GM21360 (cell line): ENCODE measurements at regions not wholly inside any gene's neighbourhood (a gene's known extent, or its start where the extent isn't known, plus 50 kb on each side); places are given as distances from the start of the nearest gene placed in this dataset.
A peak's percentile ranks its signal among the peaks of the same experiment; 100 is the strongest.

Experiments used
- ATAC-seq: cut with Tn5 transposase; IDR thresholded peaks from one replicate; pipeline ENCODE4 v1.9.1; 2021; ENCODE audit warnings: mild to moderate bottlenecking, moderate library complexity; ENCODE audit not compliant: unreplicated experiment

- ATAC-seq: no peak
Measured at GRCh38 chr2:195319548-195320412, 337.2 kb upstream of the SLC39A10 start.

DNA sequence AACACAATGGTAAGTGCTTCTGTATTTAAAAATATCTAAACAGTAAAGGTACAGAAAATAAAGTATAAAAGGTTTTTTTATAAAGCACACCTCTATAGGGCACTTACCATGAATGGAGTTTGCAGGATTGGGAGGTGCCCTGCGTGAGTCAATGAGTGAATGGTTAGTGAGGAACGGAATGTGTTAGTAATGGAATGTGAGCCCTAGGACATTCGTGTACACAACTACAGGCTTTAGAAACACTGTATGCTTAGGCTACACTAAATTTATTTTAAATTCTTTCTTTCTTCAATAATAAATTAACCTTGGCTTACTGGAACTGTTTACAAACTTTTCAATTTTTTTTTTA lies 337.9 kb upstream of the SLC39A10 start:
- no peak for ATAC-seq

DNA sequence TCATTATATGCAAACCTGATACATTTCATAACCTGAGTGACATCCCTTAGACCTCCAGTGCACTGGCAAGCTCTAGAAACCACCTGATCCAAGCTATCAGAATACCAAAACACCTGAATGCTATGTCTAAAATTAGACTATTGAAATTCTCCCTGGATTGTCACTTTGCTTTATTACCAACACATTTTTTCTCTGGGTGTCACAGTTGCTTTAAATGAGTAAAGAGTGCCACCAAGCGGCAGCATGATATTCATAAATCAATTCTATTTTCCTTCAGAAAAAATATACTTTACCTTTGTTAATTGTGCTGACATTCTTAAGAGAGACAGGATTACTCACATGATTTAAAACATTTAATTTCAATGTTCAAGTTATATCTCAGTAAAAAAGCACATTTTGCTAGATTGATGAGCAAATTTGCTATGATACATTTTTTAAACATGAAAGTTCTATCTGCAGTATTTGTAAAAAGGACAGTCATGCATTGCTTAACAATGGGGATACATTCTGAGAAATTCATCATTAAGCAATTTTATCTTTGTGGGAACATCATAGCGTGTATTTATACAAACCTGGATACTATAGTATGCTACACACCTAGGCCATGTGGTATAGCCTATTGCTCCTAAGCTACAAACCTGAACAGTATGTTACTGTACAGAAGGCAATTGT lies 338.4 kb upstream of the SLC39A10 start:
- no peak for ATAC-seq

GRCh38 chr2:195317550-195317949 lies 339.5 kb upstream of the SLC39A10 start:
- no peak for ATAC-seq

DNA sequence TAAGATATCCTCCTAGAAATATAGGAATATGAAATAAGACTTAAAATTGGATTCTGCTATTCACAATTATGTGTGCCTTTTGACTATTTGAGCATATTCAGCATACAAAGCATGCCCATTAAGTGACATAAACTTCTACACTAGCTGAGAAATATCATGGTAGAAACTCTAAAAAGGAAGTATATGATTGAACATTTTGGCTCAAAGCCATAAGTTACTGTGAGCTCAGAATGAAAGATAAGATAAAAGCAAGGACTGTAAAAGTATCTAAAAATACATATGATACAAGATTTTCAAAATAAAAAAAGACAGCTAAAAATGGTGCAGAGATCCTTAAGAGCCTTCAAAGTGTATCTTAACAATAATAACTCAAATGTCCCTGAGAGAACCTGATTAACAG lies 340.5 kb upstream of the SLC39A10 start:
- no peak for ATAC-seq

GRCh38 chr2:195313962-195314361 lies 343.1 kb upstream of the SLC39A10 start:
- peak; percentile 48 for ATAC-seq

- no peak for ATAC-seq
Measured at GRCh38 chr2:195312662-195313061, 344.4 kb upstream of the SLC39A10 start.

- no peak for ATAC-seq
Measured at GRCh38 chr2:195308163-195308562, 348.9 kb upstream of the SLC39A10 start.

DNA sequence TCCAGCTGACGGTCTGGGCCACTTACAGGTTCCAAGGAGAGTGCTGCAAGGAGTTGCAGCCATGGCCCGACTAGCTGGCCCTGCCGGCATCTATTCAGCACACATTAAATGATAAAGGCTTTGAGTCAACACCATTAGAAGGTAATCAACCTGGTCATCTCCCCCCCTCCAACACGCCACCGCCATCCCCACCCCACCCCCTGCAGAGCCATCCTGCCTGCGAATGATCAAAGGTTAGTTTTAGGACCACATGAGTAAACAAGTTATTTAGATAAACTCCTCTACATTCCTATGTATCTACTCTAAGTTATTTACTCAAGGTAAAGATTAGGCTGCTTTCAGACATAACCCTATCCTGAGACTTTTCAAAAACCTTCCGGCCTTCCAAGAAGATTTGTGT lies 349.3 kb upstream of the SLC39A10 start:
- no peak for ATAC-seq

- no peak for ATAC-seq
Measured at GRCh38 chr2:195304310-195304709, 352.7 kb upstream of the SLC39A10 start.

DNA sequence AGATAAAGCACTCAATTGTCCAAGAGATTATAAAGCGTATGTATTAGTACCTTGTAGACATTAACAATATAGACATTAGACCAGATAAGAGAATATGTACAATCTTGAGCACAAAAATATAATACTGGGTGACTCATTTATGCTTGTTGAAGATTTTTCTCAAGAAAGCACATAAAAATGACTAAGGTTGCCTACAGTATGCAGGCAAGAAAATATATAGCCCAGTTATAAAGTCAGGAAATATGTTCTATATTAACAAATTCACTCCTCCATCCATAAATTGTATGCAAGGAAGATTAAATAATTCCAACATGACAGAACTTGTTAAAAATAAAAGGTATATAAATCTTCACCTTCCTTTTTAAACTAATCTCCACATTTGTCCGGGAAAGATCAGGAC lies 356.4 kb upstream of the SLC39A10 start:
- no peak for ATAC-seq

- no peak for ATAC-seq
Measured at GRCh38 chr2:195299600-195299999, 357.4 kb upstream of the SLC39A10 start.

GRCh38 chr2:195296490-195296889 lies 360.5 kb upstream of the SLC39A10 start:
- no peak for ATAC-seq

- ATAC-seq: no peak
Measured at GRCh38 chr2:195289081-195289480, 367.9 kb upstream of the SLC39A10 start.

DNA sequence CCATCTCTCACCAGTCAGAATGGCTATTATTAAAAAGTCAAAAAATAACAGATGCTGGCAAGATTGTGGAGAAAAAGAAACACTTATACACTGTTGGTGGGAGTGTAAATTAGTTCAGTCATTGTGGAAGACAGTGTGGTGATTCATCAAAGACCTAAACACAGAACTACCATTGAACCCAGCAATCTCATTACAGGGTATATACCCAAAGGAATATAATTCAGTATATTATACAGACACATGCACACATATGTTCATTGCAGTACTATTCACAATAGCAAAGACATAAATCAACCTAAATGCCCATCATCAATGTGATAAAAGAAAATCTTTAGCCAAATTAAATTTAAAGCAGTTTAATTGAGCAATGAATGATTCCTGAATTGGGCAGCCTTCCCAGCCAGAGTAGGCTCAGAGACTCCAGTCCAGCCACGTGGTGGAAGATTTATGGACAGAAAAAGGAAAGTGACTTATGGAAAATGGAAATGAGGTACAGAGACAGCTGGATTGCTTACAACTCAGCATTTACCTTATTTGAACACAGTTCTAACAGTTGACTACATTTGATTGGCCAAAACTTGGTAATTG lies 377.1 kb upstream of the SLC39A10 start:
- ATAC-seq: no peak

DNA sequence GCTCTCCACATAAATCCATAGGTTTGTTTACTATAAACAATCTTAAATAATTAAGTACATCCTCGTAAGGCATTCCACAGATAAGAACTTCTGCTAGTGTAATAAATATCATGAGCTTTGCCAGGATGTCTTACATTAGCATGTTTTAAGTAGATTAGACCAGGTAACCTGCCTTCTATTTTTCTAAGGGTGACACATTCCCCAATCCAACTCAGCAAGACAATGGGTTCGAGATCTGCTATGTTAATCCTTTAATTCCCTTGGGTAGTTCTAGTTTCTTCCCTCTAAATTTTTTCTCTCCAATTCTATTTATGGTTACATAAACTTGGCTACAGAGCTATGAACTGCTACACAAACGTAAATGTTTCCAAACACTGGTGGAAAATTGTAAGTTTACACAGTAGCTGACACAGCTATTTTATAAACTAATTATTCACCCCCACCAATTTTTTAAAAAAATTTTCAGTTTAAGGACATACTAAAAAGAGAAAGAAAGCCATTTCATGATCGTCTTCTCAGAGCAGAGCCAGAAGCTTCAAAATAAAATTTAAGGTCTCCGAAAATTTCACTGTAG lies 386.5 kb upstream of the SLC39A10 start:
- ATAC-seq: no peak

DNA sequence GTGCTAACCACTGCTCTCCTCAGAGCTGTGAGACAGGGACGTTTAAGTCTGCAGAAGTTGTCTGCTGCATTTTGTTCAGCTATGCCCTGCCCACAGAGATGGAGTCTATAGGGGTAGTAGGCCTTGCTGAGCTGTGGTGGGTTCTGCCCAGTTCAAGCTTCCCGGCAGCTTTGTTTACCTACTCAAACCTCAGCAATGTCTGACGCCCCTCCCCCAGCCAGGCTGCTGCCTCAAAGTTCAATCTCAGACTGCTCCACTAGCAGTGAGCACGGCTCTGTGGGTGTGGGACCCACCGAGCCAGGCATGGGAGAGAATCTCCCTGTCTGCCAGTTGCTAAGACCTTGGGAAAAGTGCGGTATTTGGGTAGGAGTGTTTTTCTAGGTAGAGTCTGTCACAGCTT lies 387.8 kb upstream of the SLC39A10 start:
- no peak for ATAC-seq

DNA sequence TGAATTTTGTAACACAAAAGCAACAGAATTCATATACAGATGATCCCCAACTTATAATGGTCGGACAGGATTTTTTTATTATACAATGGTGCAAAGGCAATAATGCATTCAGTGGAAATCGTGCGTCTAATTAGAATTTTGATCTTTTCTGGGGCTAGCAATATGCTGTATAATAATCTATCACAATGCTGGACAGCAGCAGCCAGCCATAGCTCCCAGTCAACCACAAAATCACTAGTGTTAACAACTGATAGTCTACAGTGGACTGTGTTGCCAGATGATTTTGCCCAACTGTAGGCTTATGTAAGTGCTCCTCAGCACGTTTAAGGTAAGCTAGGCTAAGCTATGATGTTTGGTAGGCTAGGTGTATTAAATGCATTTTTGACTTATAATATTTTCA lies 399.0 kb upstream of the SLC39A10 start:
- ATAC-seq: no peak

- ATAC-seq: no peak
Measured at GRCh38 chr2:195252018-195252417, 405.0 kb upstream of the SLC39A10 start.

- ATAC-seq: no peak
Measured at GRCh38 chr2:195251214-195251613, 405.8 kb upstream of the SLC39A10 start.

- ATAC-seq: no peak
Measured at GRCh38 chr2:195238826-195239225, 418.2 kb upstream of the SLC39A10 start.

DNA sequence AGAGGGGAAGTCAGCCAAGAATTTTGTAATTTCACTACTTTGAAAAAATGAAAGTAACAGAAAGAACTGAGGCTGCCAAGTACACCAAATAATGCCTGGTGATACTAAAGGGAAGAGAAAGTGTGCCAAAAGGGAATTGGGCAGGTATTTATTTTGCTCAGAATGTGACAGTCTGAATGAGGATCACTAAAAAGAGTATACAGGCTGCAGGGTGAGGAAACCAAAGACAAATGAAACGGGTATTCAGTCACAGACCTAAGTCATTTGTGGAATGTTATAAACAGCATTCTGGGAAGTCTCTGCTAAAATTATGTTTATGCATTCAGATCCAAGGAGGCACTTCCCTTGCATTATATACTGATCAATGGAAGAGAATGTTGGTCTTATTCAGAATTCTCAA lies 418.6 kb upstream of the SLC39A10 start:
- ATAC-seq: no peak
